Natural killer cell (primary cell): ENCODE measurements at regions not wholly inside any gene's neighbourhood (a gene's known extent, or its start where the extent isn't known, plus 50 kb on each side); places are given as distances from the start of the nearest gene placed in this dataset.

Source experiments
- ATAC-seq, 3 donors: fragments of 150-1000 bp in 2 of 3; fragments of 200-7000 bp in 1 of 3; cut with Tn5 transposase; 1 replicate in 1 of 3; 2 replicates in 2 of 3; pipeline ENCODE4 v1.10.0; 2021; ENCODE audit warnings: mild to moderate bottlenecking in 2 of 3, moderate library complexity in 2 of 3
- DNase-seq, 2 donors: peaks; one replicate each; pipeline versions ENCODE4 v3.0.0 to v3.0.0-alpha.2; 2013 to 2021; ENCODE audit warnings: mixed read lengths in 1 of 2
- H3K27ac ChIP-seq: one replicate; pipeline ENCODE4 v1.5.1; 2013; ENCODE audit warnings: mild to moderate bottlenecking, low read length
- H3K27me3 ChIP-seq: one replicate; pipeline ENCODE4 v1.6.1; 2013; ENCODE audit warnings: low read length; ENCODE audit not compliant: control insufficient read depth, insufficient read depth
- H3K36me3 ChIP-seq: one replicate; pipeline ENCODE4 v1.6.1; 2013; ENCODE audit warnings: low read length; ENCODE audit not compliant: control insufficient read depth, insufficient read depth
- H3K4me1 ChIP-seq: one replicate; pipeline ENCODE4 v1.6.1; 2013; ENCODE audit warnings: low read length; ENCODE audit not compliant: control insufficient read depth, insufficient read depth
- H3K4me3 ChIP-seq: one replicate; pipeline ENCODE4 v1.5.1; 2013; ENCODE audit warnings: low read length
- H3K9me3 ChIP-seq: one replicate; pipeline ENCODE4 v1.6.1; 2013; ENCODE audit warnings: low read length; ENCODE audit not compliant: control insufficient read depth, insufficient read depth
- H3K27ac Mint-ChIP-seq, 2 donors: one replicate each; pipeline ENCODE4 v1.8.0; 2022; ENCODE audit warnings: mild to moderate bottlenecking in 2 of 2, mixed read lengths in 2 of 2, moderate library complexity in 1 of 2
- H3K27me3 Mint-ChIP-seq, 2 donors: one replicate each; pipeline ENCODE4 v1.8.0; 2022; ENCODE audit warnings: low read depth in 2 of 2, mixed read lengths in 2 of 2
- H3K36me3 Mint-ChIP-seq: one replicate; pipeline ENCODE4 v1.8.0; 2022; ENCODE audit warnings: mixed read lengths
- H3K4me1 Mint-ChIP-seq, 2 donors: one replicate each; pipeline ENCODE4 v1.8.0; 2022; ENCODE audit warnings: mixed read lengths in 2 of 2
- H3K4me3 Mint-ChIP-seq: one replicate; pipeline ENCODE4 v1.8.0; 2022; ENCODE audit warnings: mild to moderate bottlenecking, moderate library complexity, mixed read lengths
- H3K9me3 Mint-ChIP-seq, 2 donors: one replicate each; pipeline ENCODE4 v1.8.0; 2022; ENCODE audit warnings: mixed read lengths in 2 of 2
- WGBS: methylation state at CpG from one replicate; pipeline ENCODE4 v1.1.7; 2013; ENCODE audit warnings: missing lambda C conversion rate; ENCODE audit not compliant: insufficient coverage; 5-methylcytosine and 5-hydroxymethylcytosine counted together
- intact Hi-C: fragments of 100-400 bp; cut with micrococcal nuclease; formaldehyde crosslinking; loops from one replicate; pipeline ENCODE4 v1.14.2; 2022
- TF ChIP-seq, protein P1 (sequence below): fragments of 200-600 bp; IDR thresholded peaks from one replicate; pipeline ENCODE4 v1.8.0; 2022; ENCODE audit warnings: antibody characterized with exemption

DNA sequence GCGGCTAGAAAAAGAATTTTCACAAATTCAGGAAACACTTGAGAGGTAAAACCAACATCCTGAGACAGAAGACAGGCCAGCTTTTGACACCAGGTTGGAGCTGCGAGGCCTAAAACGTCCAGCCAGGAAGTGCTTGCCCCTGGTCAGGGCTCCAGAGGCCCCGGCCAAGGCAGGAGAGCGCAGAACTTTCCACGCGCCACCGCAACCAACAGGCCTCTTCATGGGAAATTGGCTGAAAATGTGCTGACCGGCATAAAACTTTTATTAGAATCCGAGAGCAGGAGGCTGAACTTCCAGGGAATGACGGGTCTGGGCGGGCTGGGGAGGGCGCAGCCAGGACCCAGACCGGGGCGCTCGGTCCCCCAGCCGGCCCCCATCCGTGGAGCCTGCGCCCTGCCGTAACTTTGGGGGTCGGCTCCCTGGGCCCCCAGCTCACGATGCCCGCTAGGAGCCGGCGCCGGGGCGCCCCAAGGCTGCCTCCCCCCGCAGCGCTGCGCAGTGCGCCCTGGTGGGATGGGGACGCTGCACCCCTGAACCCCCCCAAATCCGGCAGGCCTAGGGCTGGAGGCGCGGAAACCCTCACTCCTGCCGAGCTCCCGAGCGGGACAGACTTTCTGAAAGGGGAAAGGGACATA is 414.0 kb upstream of the MKI67 start:
- Mint-ChIP-seq H3K4me3 (no peak overlapping the region), H3K36me3 (no peaks in the 10 kb centered on the region), H3K9me3 (no peaks in the 10 kb centered on the region), H3K4me1 (no peaks in the 10 kb centered on the region), H3K27me3 (peaks cover 35 to 52% of the 10 kb centered on the region in 2 donors), H3K27ac (no peak overlapping the region)
- no peaks in the 10 kb centered on the region for H3K4me1 ChIP-seq
- no peaks in the 10 kb centered on the region for H3K36me3 ChIP-seq
- TF ChIP-seq, protein P1, sequence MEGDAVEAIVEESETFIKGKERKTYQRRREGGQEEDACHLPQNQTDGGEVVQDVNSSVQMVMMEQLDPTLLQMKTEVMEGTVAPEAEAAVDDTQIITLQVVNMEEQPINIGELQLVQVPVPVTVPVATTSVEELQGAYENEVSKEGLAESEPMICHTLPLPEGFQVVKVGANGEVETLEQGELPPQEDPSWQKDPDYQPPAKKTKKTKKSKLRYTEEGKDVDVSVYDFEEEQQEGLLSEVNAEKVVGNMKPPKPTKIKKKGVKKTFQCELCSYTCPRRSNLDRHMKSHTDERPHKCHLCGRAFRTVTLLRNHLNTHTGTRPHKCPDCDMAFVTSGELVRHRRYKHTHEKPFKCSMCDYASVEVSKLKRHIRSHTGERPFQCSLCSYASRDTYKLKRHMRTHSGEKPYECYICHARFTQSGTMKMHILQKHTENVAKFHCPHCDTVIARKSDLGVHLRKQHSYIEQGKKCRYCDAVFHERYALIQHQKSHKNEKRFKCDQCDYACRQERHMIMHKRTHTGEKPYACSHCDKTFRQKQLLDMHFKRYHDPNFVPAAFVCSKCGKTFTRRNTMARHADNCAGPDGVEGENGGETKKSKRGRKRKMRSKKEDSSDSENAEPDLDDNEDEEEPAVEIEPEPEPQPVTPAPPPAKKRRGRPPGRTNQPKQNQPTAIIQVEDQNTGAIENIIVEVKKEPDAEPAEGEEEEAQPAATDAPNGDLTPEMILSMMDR = no peak
- no peak overlapping the region for H3K27ac ChIP-seq
- 7% methylated on average over 38 of the region's 38 CpGs for WGBS
- no peak for DNase-seq
- H3K9me3 ChIP-seq = no peaks in the 10 kb centered on the region
- intact Hi-C loops = no loop called here
- ATAC-seq = no peak
- H3K27me3 ChIP-seq = peaks cover 9% of the 10 kb centered on the region
- no peak overlapping the region for H3K4me3 ChIP-seq

DNA sequence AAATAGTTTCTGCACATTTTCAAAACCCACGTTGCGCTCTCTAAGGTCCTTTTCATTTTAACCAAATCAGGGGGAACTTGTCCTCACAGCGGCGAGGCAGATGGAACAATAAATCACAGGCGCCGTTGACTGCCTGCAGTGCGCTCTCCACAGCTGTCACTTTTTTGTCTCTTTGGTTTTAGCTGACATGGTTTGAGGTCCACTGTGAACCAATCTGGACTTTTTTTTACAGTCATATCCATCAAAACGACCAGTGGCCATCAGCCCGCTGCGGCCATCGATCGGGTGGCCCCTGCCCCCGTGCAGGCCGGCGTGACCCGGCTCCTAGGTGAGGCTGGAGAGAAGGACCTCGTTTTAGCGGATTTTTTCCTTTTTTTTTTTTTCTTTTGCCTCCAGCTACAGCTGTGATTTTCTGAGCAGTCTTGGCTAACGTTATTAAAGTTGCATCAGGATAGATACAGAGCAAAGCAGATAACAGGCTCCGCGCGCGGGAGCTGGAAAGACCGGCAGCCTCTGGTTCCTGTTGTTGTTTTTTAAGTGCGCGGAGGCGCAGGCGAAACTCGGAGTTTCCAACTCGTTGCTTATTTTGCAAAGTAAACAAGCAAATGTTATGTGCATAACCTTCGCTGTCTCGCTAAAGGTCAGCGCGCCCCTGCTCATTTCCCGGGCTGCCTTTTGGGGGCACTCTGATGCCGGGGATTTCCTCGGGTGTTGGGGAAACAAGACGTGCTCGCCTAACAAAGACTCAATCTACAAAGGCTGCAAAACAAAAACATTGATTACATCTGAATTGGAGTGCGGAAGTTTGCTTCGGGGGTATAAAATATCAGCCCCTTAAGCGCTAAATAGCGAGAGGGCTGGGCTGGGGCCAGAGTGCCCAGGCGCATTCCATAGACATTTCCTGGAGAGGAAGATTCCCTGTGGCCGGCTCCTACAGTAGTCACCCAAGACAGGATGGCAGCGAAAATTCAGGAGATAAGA is 414.8 kb upstream of the MKI67 start:
- Histone ChIP-seq H3K4me3 (no peak overlapping the region), H3K27me3 (peaks cover 9% of the 10 kb centered on the region), H3K36me3 (no peaks in the 10 kb centered on the region), H3K4me1 (no peaks in the 10 kb centered on the region), H3K9me3 (no peaks in the 10 kb centered on the region), H3K27ac (no peak overlapping the region)
- TF ChIP-seq, protein P1 = no peak
- whole genome bisulfite sequencing = 7% methylated on average over 46 of the region's 46 CpGs
- no peaks in the 10 kb centered on the region for H3K4me1 Mint-ChIP-seq
- ATAC-seq (no peak), DNase-seq (no peak)
- peaks cover 33 to 49% of the 10 kb centered on the region in 2 donors for H3K27me3 Mint-ChIP-seq
- H3K27ac Mint-ChIP-seq = no peak overlapping the region
- H3K9me3 Mint-ChIP-seq = no peaks in the 10 kb centered on the region
- intact Hi-C loops = no loop called here
- H3K36me3 Mint-ChIP-seq = no peaks in the 10 kb centered on the region
- H3K4me3 Mint-ChIP-seq = no peak overlapping the region

DNA sequence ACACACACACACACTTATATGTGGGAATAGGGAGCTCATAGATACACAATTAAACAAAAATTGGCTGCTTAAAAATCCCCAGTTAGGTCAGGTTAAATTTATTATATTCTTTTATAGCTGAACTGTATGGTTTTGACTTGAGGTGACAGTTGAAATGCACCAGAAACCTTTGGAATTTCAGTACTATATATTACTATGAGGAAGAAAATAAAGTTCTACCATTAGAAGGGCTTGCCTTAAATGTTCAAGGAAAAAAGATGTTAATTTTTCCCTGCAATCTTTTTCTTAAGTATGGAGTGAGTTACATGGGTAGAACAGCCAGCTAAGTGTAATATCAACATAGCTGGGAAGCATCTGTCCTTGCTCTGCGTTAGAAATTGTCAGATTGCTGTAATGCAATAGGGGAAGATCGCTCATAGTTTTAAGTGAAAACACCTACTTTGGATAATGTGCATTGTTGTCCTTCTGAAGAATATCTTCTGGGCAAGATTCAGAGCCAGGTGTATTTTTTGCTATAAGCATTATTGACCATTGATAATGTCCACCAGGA is 415.8 kb upstream of the MKI67 start:
- Mint-ChIP-seq H3K9me3 (no peaks in the 10 kb centered on the region), H3K4me1 (no peaks in the 10 kb centered on the region), H3K4me3 (no peak overlapping the region), H3K27ac (no peak overlapping the region), H3K36me3 (no peaks in the 10 kb centered on the region), H3K27me3 (peaks cover 30 to 45% of the 10 kb centered on the region in 2 donors)
- Histone ChIP-seq H3K9me3 (no peaks in the 10 kb centered on the region), H3K4me3 (no peak overlapping the region), H3K27ac (no peak overlapping the region), H3K4me1 (no peaks in the 10 kb centered on the region), H3K36me3 (no peaks in the 10 kb centered on the region), H3K27me3 (peaks cover 9% of the 10 kb centered on the region)
- WGBS = 89% methylated on average over 2 of the region's 2 CpGs
- DNase-seq = no peak
- intact Hi-C loops = no loop called here
- TF ChIP-seq, protein P1 = no peak
- ATAC-seq = no peak
